ENCODE measurements at regions not wholly inside any gene's neighbourhood (a gene's known extent, or its start where the extent isn't known, plus 50 kb on each side); places are given as distances from the start of the nearest gene placed in this dataset.
A peak's percentile ranks its signal among the peaks of the same experiment; 100 is the strongest.

GRCh38 chr7:113256883-113257531 lies 138.7 kb upstream of the SMIM30 start:
- in situ Hi-C loops (cut with HindIII; ENCODE audit: low pct_ligation_motif_present, low pct_unique_long_range_greater_than_20kb, low sequenced_read_pairs) = no loop called here
- DNase-seq = peak; percentile 29

- no peak for DNase-seq
- in situ Hi-C loops (cut with HindIII; ENCODE audit: low pct_ligation_motif_present, low pct_unique_long_range_greater_than_20kb, low sequenced_read_pairs) = no loop called here
Observed at GRCh38 chr7:113247198-113247597, 128.8 kb upstream of the SMIM30 start.

DNA sequence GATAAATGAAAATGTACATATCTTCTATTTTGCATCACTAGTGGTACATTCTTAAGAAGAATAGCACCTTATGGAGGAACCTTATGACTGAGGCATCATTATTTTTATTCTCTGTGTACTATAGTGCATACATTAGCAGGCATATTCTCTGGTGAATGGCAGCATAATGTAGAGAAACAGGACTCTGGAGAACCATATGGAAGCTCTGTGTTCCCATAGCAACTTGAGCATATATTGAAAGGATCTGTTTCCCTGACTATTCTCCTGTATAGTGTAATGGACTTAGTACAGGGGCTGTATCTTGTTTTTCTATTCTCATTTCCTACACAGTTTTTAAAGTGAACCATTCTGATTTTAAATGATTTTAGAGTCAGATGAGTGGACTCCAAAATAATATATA lies 128.4 kb upstream of the SMIM30 start:
- in situ Hi-C loops (cut with HindIII; ENCODE audit: low pct_ligation_motif_present, low pct_unique_long_range_greater_than_20kb, low sequenced_read_pairs) = no loop called here
- no peak for DNase-seq

GRCh38 chr7:113232885-113233284 lies 114.5 kb upstream of the SMIM30 start:
- in situ Hi-C loops (cut with HindIII; ENCODE audit: low pct_ligation_motif_present, low pct_unique_long_range_greater_than_20kb, low sequenced_read_pairs) = no loop called here
- DNase-seq = no peak

- DNase-seq = no peak
- in situ Hi-C loops (cut with HindIII; ENCODE audit: low pct_ligation_motif_present, low pct_unique_long_range_greater_than_20kb, low sequenced_read_pairs) = no loop called here
Observed at GRCh38 chr7:113230691-113231090, 112.3 kb upstream of the SMIM30 start.

- in situ Hi-C loops (cut with HindIII; ENCODE audit: low pct_ligation_motif_present, low pct_unique_long_range_greater_than_20kb, low sequenced_read_pairs) = no loop called here
- no peak for DNase-seq
Observed at GRCh38 chr7:113217314-113217713, 99.0 kb upstream of the SMIM30 start.

GRCh38 chr7:113216038-113216437 lies 97.7 kb upstream of the SMIM30 start:
- in situ Hi-C loops (cut with HindIII; ENCODE audit: low pct_ligation_motif_present, low pct_unique_long_range_greater_than_20kb, low sequenced_read_pairs) = no loop called here

DNA sequence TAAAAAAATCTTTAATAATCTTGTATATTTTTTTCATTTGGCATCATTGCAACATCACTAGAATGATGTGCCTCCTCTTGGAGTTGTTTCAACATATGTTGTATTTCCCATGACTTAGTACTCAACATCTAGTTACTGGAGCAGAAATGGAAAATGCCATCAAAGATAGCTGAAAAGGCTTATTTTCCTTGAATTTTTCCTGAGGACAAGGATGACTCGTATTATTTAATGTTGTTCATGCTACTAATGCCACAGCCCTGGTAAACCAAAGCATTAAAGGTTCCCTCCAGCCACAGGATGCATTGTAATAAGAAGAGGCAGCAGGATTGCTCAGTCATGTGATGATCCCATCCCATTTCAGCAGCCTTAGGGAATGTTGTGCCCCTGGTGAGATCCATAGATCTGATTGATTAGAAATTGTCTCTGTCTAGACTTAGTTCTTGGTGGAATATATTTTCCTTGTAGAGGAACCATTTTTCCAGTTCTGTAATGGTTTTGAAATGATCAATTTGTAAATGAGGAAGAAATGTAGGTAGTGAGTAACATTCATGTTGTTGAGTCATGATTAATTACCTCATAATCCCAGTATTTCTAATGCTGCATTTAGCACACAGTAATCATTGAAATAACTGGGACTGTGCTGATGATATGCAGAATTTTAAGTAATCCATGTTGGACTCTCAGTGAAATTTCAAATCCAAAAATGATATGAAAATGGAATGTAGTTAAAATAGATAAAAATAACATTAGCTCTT lies 91.3 kb upstream of the SMIM30 start:
- DNase-seq = no peak
- in situ Hi-C loops (cut with HindIII; ENCODE audit: low pct_ligation_motif_present, low pct_unique_long_range_greater_than_20kb, low sequenced_read_pairs) = no loop called here

More at GRCh38 chr7:113216038-113216437, 97.7 kb upstream of the SMIM30 start:
- no peak for DNase-seq

GRCh38 chr7:113207931-113208330 lies 89.6 kb upstream of the SMIM30 start:
- in situ Hi-C loops (cut with HindIII; ENCODE audit: low pct_ligation_motif_present, low pct_unique_long_range_greater_than_20kb, low sequenced_read_pairs) = no loop called here
- DNase-seq = no peak

DNA sequence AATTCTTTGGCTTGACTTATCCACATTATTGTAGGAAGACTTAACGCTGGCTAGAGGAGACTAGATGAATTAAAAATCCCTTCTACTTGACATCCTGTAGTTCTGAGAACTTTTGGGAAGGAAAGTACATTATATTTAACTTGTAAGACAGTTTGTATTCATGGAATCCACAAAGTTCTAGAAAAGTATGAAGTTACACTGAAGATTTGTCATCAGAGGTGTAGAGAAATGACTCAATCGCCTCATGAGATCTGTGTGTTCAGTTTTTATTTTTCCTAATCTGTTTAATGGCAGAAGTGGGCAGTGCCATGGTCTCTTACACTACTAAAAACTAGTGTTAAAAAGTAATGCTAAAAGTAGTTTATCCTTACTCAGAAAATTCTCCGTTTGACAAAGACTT lies 89.1 kb upstream of the SMIM30 start:
- in situ Hi-C loops (cut with HindIII; ENCODE audit: low pct_ligation_motif_present, low pct_unique_long_range_greater_than_20kb, low sequenced_read_pairs) = no loop called here
- DNase-seq = no peak

DNA sequence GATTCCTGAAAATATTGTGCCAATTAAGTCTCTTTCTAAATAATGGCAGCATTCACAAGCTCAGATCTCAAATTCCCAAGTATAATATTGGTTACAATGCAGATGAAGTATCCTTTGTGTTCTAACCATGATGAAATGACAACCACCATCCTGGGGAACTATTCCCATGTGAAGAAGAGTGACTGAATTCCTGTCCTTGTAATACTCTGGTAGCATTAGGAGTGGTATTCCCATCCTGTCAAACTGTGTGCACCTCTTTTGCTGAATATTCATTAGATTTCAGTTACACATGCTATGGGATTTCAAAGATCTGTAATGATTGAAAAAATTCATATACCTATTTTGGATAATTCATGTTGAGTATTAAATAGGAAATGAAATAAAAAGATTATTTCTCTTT lies 86.1 kb upstream of the SMIM30 start:
- no peak for DNase-seq
- in situ Hi-C loops (cut with HindIII; ENCODE audit: low pct_ligation_motif_present, low pct_unique_long_range_greater_than_20kb, low sequenced_read_pairs) = no loop called here

GRCh38 chr7:113202284-113202683 lies 83.9 kb upstream of the SMIM30 start:
- DNase-seq = no peak
- in situ Hi-C loops (cut with HindIII; ENCODE audit: low pct_ligation_motif_present, low pct_unique_long_range_greater_than_20kb, low sequenced_read_pairs) = no loop called here

GRCh38 chr7:113200281-113200680 lies 81.9 kb upstream of the SMIM30 start:
- in situ Hi-C loops (cut with HindIII; ENCODE audit: low pct_ligation_motif_present, low pct_unique_long_range_greater_than_20kb, low sequenced_read_pairs) = no loop called here
- DNase-seq = no peak

- in situ Hi-C loops (cut with HindIII; ENCODE audit: low pct_ligation_motif_present, low pct_unique_long_range_greater_than_20kb, low sequenced_read_pairs) = no loop called here
- peak; percentile 58 for DNase-seq
Observed at GRCh38 chr7:113199841-113200240, 81.5 kb upstream of the SMIM30 start.

DNA sequence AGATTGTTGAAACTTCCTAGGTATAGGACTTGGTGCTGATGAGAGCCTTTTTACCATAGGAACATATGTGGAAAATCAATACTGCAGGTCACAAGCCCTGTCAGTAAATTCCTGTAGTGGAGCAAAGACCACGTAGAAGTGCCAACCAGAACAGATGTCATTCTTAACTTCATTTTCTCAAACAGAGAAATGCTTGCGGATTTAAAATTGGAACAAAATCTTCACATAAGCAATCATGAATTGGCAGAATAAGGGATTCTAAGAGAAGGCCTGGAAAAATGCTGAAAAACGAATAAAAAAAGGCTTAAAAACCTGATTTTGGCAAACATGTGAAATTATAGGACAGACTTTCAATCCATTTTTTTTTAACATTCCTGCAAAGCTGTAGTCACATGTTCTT lies 80.8 kb upstream of the SMIM30 start:
- in situ Hi-C loops (cut with HindIII; ENCODE audit: low pct_ligation_motif_present, low pct_unique_long_range_greater_than_20kb, low sequenced_read_pairs) = no loop called here
- no peak for DNase-seq

DNA sequence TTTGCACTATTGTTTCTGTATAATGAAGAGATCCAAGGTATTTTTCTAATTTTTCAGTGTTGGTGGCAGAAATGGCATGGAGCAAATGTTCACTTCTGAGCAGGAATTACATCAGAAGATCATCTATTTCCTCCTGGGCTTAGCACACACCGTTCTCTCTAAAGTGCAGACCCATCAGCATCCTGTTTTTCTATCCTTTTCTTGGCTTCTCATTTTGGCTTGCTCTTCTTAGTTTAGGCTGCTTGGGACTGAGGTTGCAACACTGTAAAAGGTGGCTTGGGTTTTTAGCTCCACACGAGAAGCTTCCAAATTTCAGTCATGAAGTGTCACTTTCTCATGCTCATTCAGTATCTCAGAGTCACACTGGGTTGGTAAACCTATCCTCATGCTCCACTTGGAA lies 79.9 kb upstream of the SMIM30 start:
- no peak for DNase-seq
- in situ Hi-C loops (cut with HindIII; ENCODE audit: low pct_ligation_motif_present, low pct_unique_long_range_greater_than_20kb, low sequenced_read_pairs) = no loop called here

DNA sequence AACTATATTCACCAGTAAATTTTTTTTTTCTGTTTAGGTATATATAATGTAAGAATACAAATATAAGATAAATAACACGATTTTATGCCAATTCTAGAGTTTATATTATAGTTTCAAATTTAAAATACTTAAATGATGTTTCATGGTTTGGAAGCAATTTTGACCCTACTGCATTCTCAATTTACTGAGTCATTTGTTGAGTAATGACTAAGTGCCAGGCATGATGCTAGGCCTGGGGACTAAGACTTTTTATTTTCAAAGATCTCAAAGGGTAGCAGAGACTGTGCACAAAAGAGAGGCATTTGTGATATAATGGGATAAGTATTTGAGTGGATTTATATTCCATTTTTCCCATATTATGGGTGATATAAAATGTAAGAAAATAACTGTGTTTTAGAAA lies 78.9 kb upstream of the SMIM30 start:
- DNase-seq = peak; percentile 60
- in situ Hi-C loops (cut with HindIII; ENCODE audit: low pct_ligation_motif_present, low pct_unique_long_range_greater_than_20kb, low sequenced_read_pairs) = no loop called here

- DNase-seq = no peak
Observed at GRCh38 chr7:113188396-113188795, 70.0 kb upstream of the SMIM30 start.

DNA sequence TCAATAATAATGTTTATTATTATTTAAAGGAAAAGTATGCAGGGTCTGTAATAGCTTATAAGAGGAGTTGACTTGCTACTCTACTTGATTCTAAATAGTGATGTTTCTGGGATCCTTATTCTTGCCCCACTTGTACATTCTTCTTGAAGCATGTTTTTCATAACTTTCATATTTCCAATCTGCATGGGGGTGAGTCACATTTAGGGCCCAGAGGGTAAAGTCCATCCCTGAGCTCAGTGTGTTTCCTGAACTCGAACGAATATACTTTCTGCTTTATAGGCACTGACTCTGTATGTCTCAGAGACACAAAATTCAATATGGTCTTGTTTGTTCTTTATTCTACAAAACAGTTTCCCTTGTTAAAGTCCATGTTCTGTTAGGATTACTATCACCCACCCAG lies 61.0 kb upstream of the SMIM30 start:
- no peak for DNase-seq

More at GRCh38 chr7:113188396-113188795, 70.0 kb upstream of the SMIM30 start:
- in situ Hi-C loops (cut with HindIII; ENCODE audit: low pct_ligation_motif_present, low pct_unique_long_range_greater_than_20kb, low sequenced_read_pairs) = no loop called here

DNA sequence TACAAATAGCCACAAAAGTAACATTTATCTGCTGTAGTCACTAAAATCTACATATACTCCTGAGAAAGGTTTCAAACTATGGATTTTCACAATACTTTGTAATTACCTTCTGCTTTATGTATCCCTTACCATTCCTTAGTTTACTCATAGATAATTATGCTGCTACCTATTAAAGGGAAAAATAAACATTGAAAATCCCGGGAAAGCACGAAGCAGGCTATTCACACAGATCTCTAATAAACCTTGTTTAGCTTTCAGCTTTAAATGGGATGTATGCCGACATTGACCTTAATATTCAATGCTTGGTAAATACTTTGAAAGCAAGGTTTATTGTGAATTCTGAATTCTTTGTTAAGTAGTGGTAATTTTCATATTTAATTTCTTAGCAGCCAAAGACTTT lies 58.5 kb upstream of the SMIM30 start:
- DNase-seq = no peak
- in situ Hi-C loops (cut with HindIII; ENCODE audit: low pct_ligation_motif_present, low pct_unique_long_range_greater_than_20kb, low sequenced_read_pairs) = no loop called here

More for the DNA sequence above, 61.0 kb upstream of the SMIM30 start:
- in situ Hi-C loops (cut with HindIII; ENCODE audit: low pct_ligation_motif_present, low pct_unique_long_range_greater_than_20kb, low sequenced_read_pairs) = no loop called here
